Endothelial cell of umbilical vein (primary cell): ENCODE measurements at regions not wholly inside any gene's neighbourhood (a gene's known extent, or its start where the extent isn't known, plus 50 kb on each side); places are given as distances from the start of the nearest gene placed in this dataset.

Experiments used
- BruUV-seq: library from RNA; stranded (reverse); fragments of 400-500 nt; replicated peaks from 2 replicates; lab custom pipeline; 2021; lab: Mats Ljungman, UMichigan
- CTCF ChIA-PET: fragments of 300-600, 350-600 bp; sonication (Branson Sonifier 250); formaldehyde crosslinking; loops from one replicate; lab custom pipeline; 2021; ENCODE audit warnings: antibody characterized with exemption, inconsistent platforms; lab: Charles Lee
- POLR2A ChIA-PET: fragments of 300-600, 350-600 bp; sonication (Branson Sonifier 250); formaldehyde crosslinking; loops from one replicate; lab custom pipeline; 2021; ENCODE audit warnings: antibody characterized with exemption, inconsistent platforms; lab: Charles Lee
- DNase-seq: peaks from one replicate; pipeline ENCODE4 v3.0.0-alpha.2; 2011; ENCODE audit warnings: low read depth, low spot score
- FAIRE-seq: peaks from 2 replicates; lab custom pipeline; 2011; peaks lifted over from hg19 to GRCh38; lab: Jason Lieb, UNC
- H2AFZ ChIP-seq: 2 replicates; pipeline ENCODE4 v1.6.0; 2012; ENCODE audit warnings: low read depth, low read length, control low read depth, inconsistent platforms
- H3K27ac ChIP-seq: 2 replicates; pipeline ENCODE4 v1.5.1; 2011; ENCODE audit warnings: low read depth, mild to moderate bottlenecking, control low read depth, low read length, moderate library complexity; ENCODE audit not compliant: insufficient read depth
- H3K27me3 ChIP-seq, 2 experiments: 2 replicates each; pipeline versions ENCODE4 v1.6.0 to v1.6.1; 2011; ENCODE audit warnings: low read length in 2 of 2, mixed read lengths in 1 of 2; ENCODE audit not compliant: control insufficient read depth in 2 of 2, insufficient read depth in 2 of 2
- H3K36me3 ChIP-seq, 2 experiments: 2 replicates in 1 of 2; 3 replicates in 1 of 2; pipeline ENCODE4 v1.5.1; 2011; ENCODE audit warnings: low read length in 2 of 2, mild to moderate bottlenecking in 1 of 2, moderate library complexity in 1 of 2; ENCODE audit not compliant: control insufficient read depth in 2 of 2, insufficient read depth in 2 of 2; ENCODE audit errors: extremely low read depth in 1 of 2
- H3K4me1 ChIP-seq: 3 replicates; pipeline ENCODE4 v1.5.1; 2011; ENCODE audit warnings: mild to moderate bottlenecking, low read length; ENCODE audit not compliant: control insufficient read depth, insufficient read depth; ENCODE audit errors: extremely low read depth
- H3K4me2 ChIP-seq: 2 replicates; pipeline ENCODE4 v1.6.1; 2011; ENCODE audit warnings: low read length, control low read depth, mixed read lengths; ENCODE audit not compliant: insufficient read depth
- H3K4me3 ChIP-seq, 3 experiments: fragments of 200-600 bp in 1 of 3; sonication (generic), shearing (Covaris generic) in 1 of 3; replicated peaks in 1 of 3; 2 replicates each; pipeline ENCODE4 v1.5.1; 2011 to 2016; ENCODE audit warnings: control low read depth in 3 of 3, low read length in 3 of 3, mild to moderate bottlenecking in 2 of 3, inconsistent platforms in 1 of 3, low read depth in 1 of 3, moderate library complexity in 1 of 3; ENCODE audit not compliant: insufficient read depth in 1 of 3
- H3K79me2 ChIP-seq: 2 replicates; pipeline ENCODE4 v1.6.0; 2012; ENCODE audit warnings: low read length, inconsistent platforms; ENCODE audit not compliant: control insufficient read depth, insufficient read depth
- H3K9ac ChIP-seq: replicated peaks from 2 replicates; pipeline ENCODE3; 2011; ENCODE audit warnings: low read length, control low read depth; ENCODE audit not compliant: insufficient read depth; ENCODE audit errors: extremely low read depth
- H3K9me1 ChIP-seq: replicated peaks from 3 replicates; pipeline ENCODE4 v1.6.0; 2011; ENCODE audit warnings: mild to moderate bottlenecking, low read length; ENCODE audit not compliant: control insufficient read depth, insufficient read depth; ENCODE audit errors: extremely low read depth
- H3K9me3 ChIP-seq: replicated peaks from 2 replicates; pipeline ENCODE4 v1.5.1; 2012; ENCODE audit warnings: low read length, inconsistent platforms; ENCODE audit not compliant: control insufficient read depth, insufficient read depth
- H4K20me1 ChIP-seq: replicated peaks from 2 replicates; pipeline ENCODE3; 2011; ENCODE audit warnings: mild to moderate bottlenecking, low read length; ENCODE audit not compliant: control insufficient read depth, insufficient read depth; ENCODE audit errors: extremely low read depth
- CTCF ChIP-seq, 2 donors: IDR thresholded peaks; 1 replicate in 1 of 2; 2 replicates in 1 of 2; pipeline ENCODE4 v1.5.1; 2011; ENCODE audit warnings: low read length in 2 of 2, mild to moderate bottlenecking in 2 of 2, moderate library complexity in 2 of 2, control low read depth in 1 of 2, inconsistent platforms in 1 of 2, low read depth in 1 of 2; ENCODE audit not compliant: insufficient read depth in 1 of 2; ENCODE audit errors: extremely low read depth in 1 of 2
- EZH2 ChIP-seq: IDR thresholded peaks from 2 replicates; pipeline ENCODE4 v1.6.1; 2012; ENCODE audit warnings: borderline replicate concordance, low read depth, mild to moderate bottlenecking, moderate library complexity, low read length, inconsistent platforms; ENCODE audit not compliant: severe bottlenecking
- FOS ChIP-seq: IDR thresholded peaks from 2 replicates; pipeline ENCODE4 v1.6.1; 2011; ENCODE audit warnings: mild to moderate bottlenecking, low read length, moderate library complexity, borderline replicate concordance; ENCODE audit not compliant: insufficient read depth
- GATA2 ChIP-seq: IDR thresholded peaks from 2 replicates; pipeline ENCODE4 v1.7.0; 2011; ENCODE audit warnings: low read depth, mild to moderate bottlenecking, moderate library complexity, mixed read lengths, low read length; ENCODE audit not compliant: insufficient read length, insufficient read depth
- JUN ChIP-seq: IDR thresholded peaks from 2 replicates; pipeline ENCODE4 v1.6.1; 2011; ENCODE audit warnings: borderline replicate concordance, low read depth; ENCODE audit not compliant: insufficient read length, insufficient read depth
- MAX ChIP-seq: IDR thresholded peaks from 2 replicates; pipeline ENCODE4 v1.6.1; 2011; ENCODE audit not compliant: insufficient read depth, insufficient read length
- MYC ChIP-seq: IDR thresholded peaks from one replicate; pipeline ENCODE4 v1.6.1; 2011; ENCODE audit warnings: mild to moderate bottlenecking, low read depth, low read length
- POLR2A ChIP-seq: IDR thresholded peaks from 2 replicates; pipeline ENCODE4 v1.6.1; 2012; ENCODE audit warnings: low read depth, mild to moderate bottlenecking, control low read depth, low read length
- POLR2AphosphoS5 ChIP-seq: IDR thresholded peaks from 2 replicates; pipeline ENCODE4 v1.6.1; 2012; ENCODE audit warnings: low read depth, mild to moderate bottlenecking, control low read depth, low read length, moderate library complexity; ENCODE audit not compliant: insufficient read depth
- dilution Hi-C: fragments of 300-500 bp; cut with MboI; formaldehyde crosslinking; loops from one replicate; pipeline ENCODE4 v1.15.0; 2019; ENCODE audit warnings: low sequenced_read_pairs; ENCODE audit not compliant: extremely low pct_ligation_motif_present
- intact Hi-C: fragments of 100-400 bp; cut with micrococcal nuclease; formaldehyde crosslinking; loops from one replicate; pipeline ENCODE4 v1.10.0; 2022

DNA sequence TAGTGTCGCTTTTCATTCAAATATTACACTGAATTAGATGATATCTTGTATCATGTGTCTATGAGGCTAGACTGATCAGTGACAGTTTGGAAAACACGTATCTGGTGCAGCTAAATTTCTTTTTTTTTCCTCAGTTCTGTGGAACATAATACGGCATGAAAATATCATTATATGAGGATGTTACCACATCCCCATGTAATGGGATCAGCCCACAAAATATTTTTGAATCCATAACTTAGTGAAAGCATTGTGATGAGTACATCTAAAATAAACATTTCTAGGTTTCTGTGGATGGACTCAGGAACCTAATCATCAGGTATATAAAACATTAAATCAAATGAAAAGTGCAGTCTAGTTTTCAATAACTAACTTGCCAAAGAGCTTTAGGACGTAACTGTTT lies 356.3 kb downstream of the USP25 start:
- H3K9ac ChIP-seq, result no peak overlapping the region
- intact Hi-C loops, result loop anchor here (10.0 kb wide), 1 partner anchor 191 kb away; no protein-coding TSS in a partner anchor
- peaks cover 8% of the 10 kb centered on the region for H3K4me1 ChIP-seq
- H3K27ac ChIP-seq, result no peak overlapping the region
- H3K27me3 ChIP-seq, result no peaks in the 10 kb centered on the region
- no peaks in the 10 kb centered on the region for H3K79me2 ChIP-seq
- H3K4me2 ChIP-seq, result no peak overlapping the region
- H3K36me3 ChIP-seq, result no peaks in the 10 kb centered on the region
- DNase-seq, result no peak
- H3K4me3 ChIP-seq, result no peak overlapping the region
- ChIA-PET CTCF (interaction anchor here (0.6 to 1.7 kb wide), 2 partner anchors 244 to 296 kb away, joined by 3 to 4 read pairs; no protein-coding TSS in a partner anchor), POLR2A (no interaction called here)
- no peak overlapping the region for H2AFZ ChIP-seq
- no peaks in the 10 kb centered on the region for H3K9me1 ChIP-seq
- dilution Hi-C loops, result no loop called here
- BruUV-seq, result no TSS peak
- FAIRE-seq, result no peak
- TF ChIP-seq FOS, result no peak
- no peaks in the 10 kb centered on the region for H4K20me1 ChIP-seq
- H3K9me3 ChIP-seq, result no peaks in the 10 kb centered on the region

DNA sequence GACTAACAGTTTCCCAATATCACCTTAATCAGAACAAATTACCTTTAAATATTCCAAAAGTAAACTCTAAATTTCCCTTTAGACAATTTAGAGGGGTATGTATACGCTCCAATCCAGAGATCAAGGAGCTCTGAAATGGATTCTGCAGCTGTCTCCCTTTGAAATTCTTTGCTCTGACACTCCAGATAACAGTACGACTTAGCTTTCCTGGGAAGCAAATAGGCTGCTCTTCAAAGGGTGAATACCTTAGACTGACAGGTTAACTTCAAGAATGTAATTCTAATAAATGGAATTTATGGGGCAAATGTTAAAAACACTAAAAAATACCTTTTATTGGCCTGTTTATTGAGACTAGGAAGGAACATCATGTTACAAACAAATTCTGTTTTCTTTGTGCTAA lies 357.2 kb downstream of the USP25 start:
- ChIA-PET CTCF (interaction anchor here (1.7 to 2.4 kb wide), 3 partner anchors 11 to 244 kb away, joined by 4 to 16 read pairs (median 12); no protein-coding TSS in a partner anchor), POLR2A (no interaction called here)
- Histone ChIP-seq H3K27me3 (no peaks in the 10 kb centered on the region), H3K9ac (no peak overlapping the region), H3K4me1 (peaks cover 4% of the 10 kb centered on the region), H3K79me2 (no peaks in the 10 kb centered on the region), H3K27ac (no peak overlapping the region), H4K20me1 (no peaks in the 10 kb centered on the region), H3K9me3 (no peaks in the 10 kb centered on the region), H3K36me3 (no peaks in the 10 kb centered on the region), H2AFZ (no peak overlapping the region), H3K9me1 (no peaks in the 10 kb centered on the region), H3K4me3 (no peak overlapping the region), H3K4me2 (no peak overlapping the region)
- dilution Hi-C loops, result no loop called here
- intact Hi-C loops, result loop anchor here (10.0 kb wide), 1 partner anchor 192 kb away; no protein-coding TSS in a partner anchor
- DNase-seq (no peak), FAIRE-seq (no peak)
- no TSS peak for BruUV-seq
- no peak for TF ChIP-seq EZH2
- TF ChIP-seq JUN, result no peak
- TF ChIP-seq GATA2, result no peak
- no peak for TF ChIP-seq MAX
- no peak for TF ChIP-seq MYC
- TF ChIP-seq CTCF (IDR thresholded peaks at IDR 0.05; ENCODE audit: extremely low read depth in 1 of 2, insufficient read depth in 1 of 2, low read depth in 1 of 2, low read length in 2 of 2), result no peak
- TF ChIP-seq FOS, result no peak
- TF ChIP-seq POLR2A, result no peak
- TF ChIP-seq POLR2AphosphoS5, result no peak
